HEK293 (cell line): ENCODE measurements at regions not wholly inside any gene's neighbourhood (a gene's known extent, or its start where the extent isn't known, plus 50 kb on each side); places are given as distances from the start of the nearest gene placed in this dataset.
"Not testable (repeated sequence)": the region's sequence is repeated elsewhere in the genome, so short reads cannot be mapped to it uniquely, and the experiment has no call there.

ENCODE experiments used
- CTCF ChIA-PET: fragments of 350-600 bp; formaldehyde crosslinking; extraction: SDS; loops from one replicate; lab custom pipeline; 2021; ENCODE audit warnings: antibody characterized with exemption; lab: Yijun Ruan, JAX
- POLR2A ChIA-PET: fragments of 300-600 bp; formaldehyde crosslinking; extraction: SDS; loops from one replicate; lab custom pipeline; 2020; ENCODE audit warnings: antibody characterized with exemption, inconsistent platforms; lab: Yijun Ruan, JAX
- H3K27ac ChIP-seq: fragments of 200-500 bp; sonication (Bioruptor generic); 2 replicates; pipeline ENCODE4 v1.5.1; 2014; ENCODE audit warnings: low read depth, low read length, control low read depth, inconsistent platforms; ENCODE audit errors: extremely low read depth
- H3K36me3 ChIP-seq, 2 experiments: fragments of 200-500 bp in 1 of 2; sonication (Bioruptor generic) in 1 of 2; 1 replicate in 1 of 2; 2 replicates in 1 of 2; pipeline ENCODE4 v1.5.1; 2014 to 2017; ENCODE audit warnings: inconsistent platforms in 2 of 2, low read length in 2 of 2; ENCODE audit not compliant: control insufficient read depth in 2 of 2, insufficient read depth in 1 of 2
- H3K4me1 ChIP-seq: fragments of 200-500 bp; sonication (Bioruptor generic); 2 replicates; pipeline ENCODE4 v1.5.1; 2014; ENCODE audit warnings: mild to moderate bottlenecking, low read length, inconsistent platforms; ENCODE audit not compliant: control insufficient read depth, insufficient read depth
- H3K4me3 ChIP-seq: 2 replicates; pipeline ENCODE4 v1.5.1; 2011; ENCODE audit warnings: low read depth, mild to moderate bottlenecking, control low read depth, low read length, moderate library complexity
- H3K9me3 ChIP-seq: fragments of 200-500 bp; sonication (Bioruptor generic); 2 replicates; pipeline ENCODE4 v1.5.1; 2014; ENCODE audit warnings: low read depth, low read length, inconsistent platforms; ENCODE audit not compliant: control insufficient read depth, insufficient read depth
- ZNF654 ChIP-seq: fragments of 450-650 bp; formaldehyde crosslinking; IDR thresholded peaks from 2 replicates; pipeline ENCODE4 v1.5.1; 2016; ENCODE audit warnings: low read depth, missing biosample characterization, missing genetic modification characterization

DNA sequence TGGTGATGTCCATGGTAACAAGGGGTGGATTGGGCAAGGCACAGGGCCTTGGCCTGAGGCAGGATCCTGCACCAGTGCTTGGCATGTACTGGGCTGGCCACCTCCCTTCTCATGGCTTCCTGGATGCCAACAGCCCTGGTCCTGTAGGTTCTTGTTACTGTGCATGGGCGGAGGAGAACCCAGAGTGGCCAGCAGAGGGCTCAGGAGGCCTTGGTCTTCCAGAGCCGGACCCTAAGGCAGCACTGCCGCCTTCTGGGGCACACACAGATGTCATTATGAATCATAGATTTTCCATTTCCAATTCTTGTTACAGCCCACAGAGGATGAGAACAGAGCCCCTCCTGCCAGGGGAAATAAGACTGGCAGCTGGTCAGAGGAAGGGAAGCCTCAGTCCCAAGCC is 122.7 kb downstream of the ZNF267 start:
- H3K9me3 ChIP-seq, H3K36me3 ChIP-seq, CTCF ChIA-PET, H3K27ac ChIP-seq, H3K4me1 ChIP-seq, POLR2A ChIA-PET, H3K4me3 ChIP-seq: not testable (repeated sequence)
- peak; percentile 31 for TF ChIP-seq ZNF654 (tag by site-specific recombination)

DNA sequence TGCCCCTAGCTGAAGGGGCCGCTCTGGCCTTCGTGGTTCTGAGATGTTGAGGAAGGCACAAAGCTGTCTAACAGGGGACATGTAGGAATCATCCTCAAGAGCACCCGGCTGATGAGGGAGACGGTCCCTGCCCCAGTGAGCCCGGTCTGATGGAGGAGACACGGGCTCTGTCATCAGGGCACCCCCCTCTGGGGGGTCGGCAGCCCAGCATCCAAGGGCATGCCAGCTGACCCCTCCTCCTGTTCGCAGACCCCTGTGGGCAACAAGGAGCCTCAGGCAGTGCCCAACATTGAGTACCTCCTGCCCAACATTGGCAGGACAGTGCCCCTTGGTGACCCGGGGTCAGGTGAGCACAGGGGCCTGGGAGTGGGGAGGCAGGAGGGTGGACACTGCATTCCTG is 128.9 kb downstream of the ZNF267 start:
- H3K4me3 ChIP-seq, H3K27ac ChIP-seq, POLR2A ChIA-PET, H3K36me3 ChIP-seq, H3K4me1 ChIP-seq, H3K9me3 ChIP-seq, CTCF ChIA-PET: not testable (repeated sequence)

GRCh38 chr16:32003819-32004218 is 130.2 kb downstream of the ZNF267 start:
- H3K36me3 ChIP-seq, H3K27ac ChIP-seq, H3K4me1 ChIP-seq, CTCF ChIA-PET, H3K9me3 ChIP-seq, POLR2A ChIA-PET, H3K4me3 ChIP-seq: not testable (repeated sequence)

DNA sequence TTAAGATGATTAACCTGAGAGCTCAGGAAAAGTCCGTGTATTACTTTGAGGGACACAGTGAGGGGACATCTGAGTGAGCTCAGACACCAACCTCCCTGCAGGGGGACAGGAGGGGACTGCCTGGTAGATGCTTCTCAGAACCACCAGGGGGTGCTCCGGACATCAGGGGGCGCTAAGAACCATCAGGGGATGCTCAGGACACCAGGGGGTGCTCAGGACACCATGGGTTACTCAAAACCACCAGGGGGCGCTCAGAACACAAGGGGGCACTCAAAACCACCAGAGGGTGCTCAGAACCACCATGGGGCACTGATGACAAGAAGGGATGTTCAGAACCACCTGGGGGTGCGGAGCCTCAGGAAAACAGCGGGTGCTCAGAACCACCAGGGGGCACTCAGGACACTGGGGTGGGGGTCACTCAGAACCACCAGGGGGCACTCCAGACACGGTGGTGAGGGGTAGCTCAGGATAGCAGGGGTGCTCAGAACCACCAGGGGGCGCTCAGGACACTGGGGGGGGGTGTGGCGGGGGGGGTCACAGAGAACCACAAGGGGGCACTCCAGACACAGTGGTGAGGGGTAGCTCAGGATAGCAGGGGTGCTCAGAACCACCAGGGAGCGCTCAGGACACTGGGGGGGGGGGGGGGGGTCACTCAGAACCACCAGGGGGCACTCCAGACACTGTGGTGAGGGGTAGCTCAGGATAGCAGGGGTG is 165.3 kb downstream of the ZNF267 start:
- POLR2A ChIA-PET, H3K27ac ChIP-seq, H3K36me3 ChIP-seq, H3K4me3 ChIP-seq, H3K9me3 ChIP-seq, CTCF ChIA-PET, H3K4me1 ChIP-seq: not testable (repeated sequence)

GRCh38 chr16:32039919-32040318 is 166.3 kb downstream of the ZNF267 start:
- H3K4me1 ChIP-seq, CTCF ChIA-PET: not testable (repeated sequence)

DNA sequence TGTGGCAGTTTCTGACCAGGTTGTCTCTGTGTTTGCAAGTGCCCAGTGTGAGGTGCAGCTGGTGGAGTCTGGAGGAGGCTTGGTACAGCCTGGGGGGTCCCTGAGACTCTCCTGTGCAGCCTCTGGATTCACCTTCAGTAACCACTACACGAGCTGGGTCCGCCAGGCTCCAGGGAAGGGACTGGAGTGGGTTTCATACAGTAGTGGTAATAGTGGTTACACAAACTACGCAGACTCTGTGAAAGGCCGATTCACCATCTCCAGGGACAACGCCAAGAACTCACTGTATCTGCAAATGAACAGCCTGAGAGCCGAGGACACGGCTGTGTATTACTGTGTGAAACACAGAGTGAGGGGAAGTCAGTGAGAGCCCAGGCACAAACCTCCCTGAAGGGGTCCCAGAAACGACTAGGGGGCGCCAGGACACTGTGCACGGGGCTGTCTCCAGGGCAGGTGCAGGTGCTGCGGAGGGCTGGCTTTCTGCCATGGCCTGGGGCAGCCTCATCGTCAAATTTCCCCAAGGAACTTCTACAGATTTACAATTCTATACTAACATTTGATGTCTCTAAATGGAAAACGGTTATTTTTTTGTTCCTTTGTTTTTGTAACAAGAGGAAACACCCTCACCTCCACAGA is 187.0 kb upstream of the TP53TG3D start:
- CTCF ChIA-PET, H3K27ac ChIP-seq, H3K4me1 ChIP-seq, H3K36me3 ChIP-seq, H3K9me3 ChIP-seq, POLR2A ChIA-PET, H3K4me3 ChIP-seq: not testable (repeated sequence)

More at GRCh38 chr16:32039919-32040318, 166.3 kb downstream of the ZNF267 start:
- H3K27ac ChIP-seq, H3K36me3 ChIP-seq, H3K9me3 ChIP-seq, POLR2A ChIA-PET, H3K4me3 ChIP-seq: not testable (repeated sequence)

DNA sequence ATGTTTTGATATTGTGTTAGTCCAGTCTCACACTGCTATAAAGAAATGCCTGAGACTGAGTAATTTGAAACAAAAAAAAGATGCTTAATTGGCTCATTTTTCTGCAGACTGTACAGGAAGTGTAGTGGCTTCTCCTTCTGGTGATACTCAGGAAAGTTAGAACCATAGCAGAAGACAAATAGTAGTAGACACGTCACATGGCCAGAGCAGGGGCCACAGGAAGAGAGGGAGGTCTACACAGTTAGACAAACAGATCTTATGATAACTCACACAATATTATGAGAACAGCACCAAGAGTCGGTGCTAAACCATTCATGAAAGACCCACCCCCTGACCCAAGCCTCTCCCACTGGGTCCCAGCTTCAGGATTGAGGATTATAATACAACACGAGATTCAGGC is 181.5 kb upstream of the TP53TG3D start:
- H3K36me3 ChIP-seq, H3K27ac ChIP-seq, H3K4me1 ChIP-seq, POLR2A ChIA-PET, H3K9me3 ChIP-seq, H3K4me3 ChIP-seq, CTCF ChIA-PET: not testable (repeated sequence)

DNA sequence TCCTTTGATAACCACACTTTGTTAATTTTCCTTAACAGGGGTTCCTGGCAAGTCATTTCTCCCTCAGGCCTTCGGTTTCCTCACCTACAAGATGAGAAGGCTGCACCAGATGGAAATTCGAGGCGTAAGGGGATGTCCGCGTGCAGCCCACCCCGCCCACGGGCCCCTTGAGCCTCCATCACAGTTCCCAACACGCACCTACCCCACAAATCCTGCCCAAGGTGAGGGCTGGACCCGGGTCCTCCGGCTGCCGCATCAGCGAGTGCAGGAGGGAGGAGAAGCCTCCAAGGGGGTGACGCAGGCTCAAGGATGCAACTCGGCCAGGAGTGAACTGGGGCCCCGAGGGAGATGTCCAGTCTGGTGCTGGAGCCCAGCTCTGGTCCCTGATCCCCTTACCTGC is 169.2 kb upstream of the TP53TG3D start:
- H3K9me3 ChIP-seq, H3K36me3 ChIP-seq, POLR2A ChIA-PET, H3K27ac ChIP-seq, H3K4me3 ChIP-seq, H3K4me1 ChIP-seq, CTCF ChIA-PET: not testable (repeated sequence)

GRCh38 chr16:32084656-32085401 is 168.3 kb upstream of the TP53TG3D start:
- H3K9me3 ChIP-seq, H3K4me3 ChIP-seq, H3K27ac ChIP-seq, H3K36me3 ChIP-seq, POLR2A ChIA-PET, H3K4me1 ChIP-seq: not testable (repeated sequence)
- CTCF ChIA-PET = interaction anchor here (0.7 kb wide), 1 partner anchor 747 kb away, joined by 3 read pairs; no protein-coding TSS in a partner anchor
